Fibroblast of pulmonary artery (primary cell): ENCODE measurements at regions not wholly inside any gene's neighbourhood (a gene's known extent, or its start where the extent isn't known, plus 50 kb on each side); places are given as distances from the start of the nearest gene placed in this dataset.
"Not testable (repeated sequence)": the region's sequence is repeated elsewhere in the genome, so short reads cannot be mapped to it uniquely, and the experiment has no call there.

ENCODE experiments used
- DNase-seq: peaks from one replicate; pipeline ENCODE4 v3.0.0-alpha.2; 2010; ENCODE audit warnings: low read depth
- H3K4me3 ChIP-seq: replicated peaks from 2 replicates; pipeline ENCODE4 v1.5.1; 2011; ENCODE audit warnings: low read depth, mild to moderate bottlenecking, control low read depth, low read length, moderate library complexity
- CTCF ChIP-seq: IDR thresholded peaks from 2 replicates; pipeline ENCODE4 v1.5.1; 2011; ENCODE audit warnings: mild to moderate bottlenecking, control low read depth, low read length, inconsistent platforms; ENCODE audit errors: missing control alignments

- TF ChIP-seq CTCF = no peak
- no peak for DNase-seq
- H3K4me3 ChIP-seq = peak overlapping the region; percentile 28
These were observed 100.7 kb downstream of the SLC16A1 start for GRCh38 chr1:112855152-112855828.

DNA sequence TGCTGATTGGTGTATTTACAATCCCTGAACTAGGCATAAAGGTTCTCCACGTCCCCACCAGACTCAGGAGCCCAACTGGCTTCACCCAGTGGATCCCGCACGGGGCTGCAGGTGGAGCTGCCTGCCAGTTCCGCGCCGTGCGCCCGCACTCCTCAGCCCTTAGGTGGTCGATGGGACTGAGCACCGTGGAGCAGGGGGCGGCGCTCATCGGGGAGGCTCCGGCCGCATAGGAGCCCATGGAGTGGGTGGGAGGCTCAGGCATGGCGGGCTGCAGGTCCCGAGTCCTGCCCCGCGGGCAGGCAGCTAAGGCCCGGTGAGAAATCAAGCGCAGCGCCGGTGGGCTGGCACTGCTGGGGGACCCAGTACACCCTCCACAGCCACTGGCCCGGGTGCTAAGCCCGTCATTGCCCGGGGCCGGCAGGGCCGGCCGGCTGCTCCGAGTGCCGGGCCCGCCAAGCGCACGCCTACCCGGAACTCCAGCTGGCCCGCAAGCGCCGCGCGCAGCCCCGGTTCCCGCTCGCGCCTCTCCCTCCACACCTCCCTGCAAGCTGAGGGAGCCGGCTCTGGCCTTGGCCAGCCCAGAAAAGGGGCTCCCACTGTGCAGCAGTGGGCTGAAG, 101.5 kb downstream of the SLC16A1 start:
- peak overlapping the region; percentile 28 for H3K4me3 ChIP-seq
- not testable (repeated sequence) for DNase-seq

- DNase-seq, H3K4me3 ChIP-seq: not testable (repeated sequence)
These were observed 102.1 kb downstream of the SLC16A1 start for GRCh38 chr1:112853915-112854314.

DNA sequence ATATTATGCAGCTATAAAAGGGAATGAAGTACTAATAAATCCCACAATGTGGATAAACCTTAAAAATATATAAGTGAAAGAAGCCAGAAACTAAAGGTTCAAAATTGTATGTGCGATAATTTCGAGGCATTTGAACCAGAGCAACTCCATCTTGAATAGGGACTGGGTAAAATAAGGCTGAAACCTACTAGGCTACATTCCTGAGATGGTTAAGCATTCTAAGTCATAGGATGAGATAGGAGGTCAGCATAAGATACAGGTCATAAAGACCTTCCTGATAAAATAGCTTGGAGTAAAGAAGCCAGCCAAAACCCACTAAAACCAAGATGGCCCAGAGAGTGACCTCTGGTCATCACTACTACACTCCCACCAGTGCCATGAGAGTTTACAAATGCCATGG, 103.1 kb downstream of the SLC16A1 start:
- no peak for DNase-seq
- no peak for TF ChIP-seq CTCF
- H3K4me3 ChIP-seq = no peak overlapping the region

DNA sequence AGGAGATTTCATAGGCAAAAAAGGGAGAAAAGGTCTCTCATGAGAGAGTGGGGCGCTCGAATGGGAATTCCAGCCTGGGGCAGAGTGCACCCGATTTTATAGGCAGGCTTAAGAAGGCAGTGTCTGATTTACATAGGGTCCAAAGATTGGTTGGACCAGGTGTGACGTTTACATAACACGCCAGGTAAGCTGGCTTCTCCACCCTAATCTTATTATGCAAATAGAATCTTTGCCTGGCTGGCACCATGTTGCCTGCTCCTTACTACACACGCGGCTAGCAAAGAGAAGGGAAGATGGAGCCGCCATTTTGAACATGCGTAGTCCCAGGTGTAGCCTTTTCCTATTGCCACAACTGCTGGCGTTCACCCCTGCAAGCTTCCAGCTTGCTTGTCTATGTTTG, 103.7 kb downstream of the SLC16A1 start:
- no peak for DNase-seq
- H3K4me3 ChIP-seq = no peak overlapping the region
- no peak for TF ChIP-seq CTCF

GRCh38 chr1:112850034-112850757, 105.8 kb downstream of the SLC16A1 start:
- no peak for TF ChIP-seq CTCF
- peak overlapping the region; percentile 52 for H3K4me3 ChIP-seq
- DNase-seq = no peak

GRCh38 chr1:112849425-112850033, 106.5 kb downstream of the SLC16A1 start:
- DNase-seq = peak; percentile 39

More at GRCh38 chr1:112849425-112850033, 106.5 kb downstream of the SLC16A1 start:
- H3K4me3 ChIP-seq = peak overlapping the region; percentile 52
- TF ChIP-seq CTCF = no peak
